ENCODE measurements at regions not wholly inside any gene's neighbourhood (a gene's known extent, or its start where the extent isn't known, plus 50 kb on each side); places are given as distances from the start of the nearest gene placed in this dataset.

DNA sequence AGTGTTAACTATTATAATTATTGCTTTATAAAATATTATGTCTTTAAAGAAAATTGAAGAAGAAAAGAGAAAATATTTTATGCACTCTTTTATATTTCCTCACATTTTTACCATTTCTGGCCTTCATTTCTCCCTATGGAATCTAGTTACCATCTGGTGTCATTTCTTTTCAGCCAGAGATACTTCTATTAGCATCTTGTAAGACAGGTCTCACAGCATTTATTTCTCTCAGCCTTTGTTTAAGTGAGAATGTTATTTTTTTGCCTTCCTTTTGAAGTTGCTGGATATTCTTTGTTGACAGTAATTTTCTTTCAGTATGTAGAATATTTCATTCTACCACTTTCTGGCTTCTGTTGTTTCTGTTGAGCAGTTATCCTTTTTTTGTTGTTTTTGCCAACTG, 652.1 kb upstream of the CITED2 start:
- H3K4me1 ChIP-seq (ENCODE audit: control insufficient read depth, insufficient read depth, low read length), result no peaks in the 10 kb centered on the region
- H3K36me3 ChIP-seq (ENCODE audit: control insufficient read depth, insufficient read depth, low read length), result no peaks in the 10 kb centered on the region
- H3K9me3 ChIP-seq (ENCODE audit: control insufficient read depth, insufficient read depth, low read length), result no peaks in the 10 kb centered on the region
- H3K27me3 ChIP-seq (ENCODE audit: control insufficient read depth, insufficient read depth, low read length), result no peaks in the 10 kb centered on the region
- no peak overlapping the region for H3K4me3 ChIP-seq (ENCODE audit: low read depth, low read length)
- no peak overlapping the region for H3K9ac ChIP-seq (ENCODE audit: low read depth, low read length)

DNA sequence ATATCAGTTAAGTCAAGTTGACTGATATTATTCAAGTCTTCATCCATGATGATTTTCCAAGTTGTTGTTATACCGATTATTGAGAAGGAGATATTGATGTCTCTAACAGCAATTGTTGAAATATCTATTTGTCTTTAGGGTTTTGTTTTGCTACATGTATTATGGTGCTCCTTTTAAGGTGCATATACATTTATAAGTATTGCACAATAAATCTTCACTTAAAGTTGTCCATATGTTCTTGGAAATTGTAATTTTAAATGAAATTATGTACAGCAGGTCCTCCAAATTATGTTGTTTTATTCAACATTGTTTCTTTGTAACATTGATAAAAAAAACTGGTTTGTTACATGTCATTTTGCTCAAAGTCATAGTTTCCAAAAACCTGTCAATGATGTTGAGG, 650.7 kb upstream of the CITED2 start:
- Histone ChIP-seq H3K27me3 (ENCODE audit: control insufficient read depth, insufficient read depth, low read length) (no peaks in the 10 kb centered on the region), H3K4me1 (ENCODE audit: control insufficient read depth, insufficient read depth, low read length) (no peaks in the 10 kb centered on the region), H3K4me3 (ENCODE audit: low read depth, low read length) (no peak overlapping the region), H3K9me3 (ENCODE audit: control insufficient read depth, insufficient read depth, low read length) (peaks cover 5% of the 10 kb centered on the region), H3K36me3 (ENCODE audit: control insufficient read depth, insufficient read depth, low read length) (no peaks in the 10 kb centered on the region), H3K9ac (ENCODE audit: low read depth, low read length) (no peak overlapping the region)

DNA sequence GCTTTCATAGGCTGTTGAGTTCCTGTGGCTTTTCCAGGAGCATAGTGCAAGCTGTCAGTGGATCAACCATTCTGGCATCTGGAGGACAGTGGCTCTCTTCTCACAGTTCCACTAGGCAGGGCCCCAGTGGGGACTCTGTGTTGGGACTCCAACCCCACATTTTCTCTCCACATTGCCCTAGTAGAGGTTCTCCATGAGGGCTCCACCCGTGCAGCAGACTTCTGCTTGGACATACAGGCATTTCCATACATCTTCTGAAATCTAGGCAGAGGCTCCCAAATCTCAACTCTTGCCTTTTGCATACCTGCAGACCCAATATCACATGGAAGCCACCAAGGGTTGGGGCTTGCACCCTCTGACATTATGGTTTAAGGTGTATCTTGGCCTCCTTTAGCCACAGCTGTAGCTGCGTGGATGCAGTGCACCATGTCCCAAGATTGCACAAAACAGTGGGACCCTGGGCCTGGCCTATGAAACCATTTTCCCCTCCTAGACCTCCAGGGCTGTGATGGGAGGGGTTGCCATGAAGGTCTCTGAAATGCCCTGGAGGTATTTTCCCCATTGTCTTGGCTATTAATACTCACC, 645.9 kb upstream of the CITED2 start:
- Histone ChIP-seq H3K4me1 (ENCODE audit: control insufficient read depth, insufficient read depth, low read length) (no peaks in the 10 kb centered on the region), H3K4me3 (ENCODE audit: low read depth, low read length) (no peak overlapping the region), H3K9me3 (ENCODE audit: control insufficient read depth, insufficient read depth, low read length) (peaks cover 11% of the 10 kb centered on the region), H3K9ac (ENCODE audit: low read depth, low read length) (no peak overlapping the region), H3K36me3 (ENCODE audit: control insufficient read depth, insufficient read depth, low read length) (no peaks in the 10 kb centered on the region), H3K27me3 (ENCODE audit: control insufficient read depth, insufficient read depth, low read length) (no peaks in the 10 kb centered on the region)

DNA sequence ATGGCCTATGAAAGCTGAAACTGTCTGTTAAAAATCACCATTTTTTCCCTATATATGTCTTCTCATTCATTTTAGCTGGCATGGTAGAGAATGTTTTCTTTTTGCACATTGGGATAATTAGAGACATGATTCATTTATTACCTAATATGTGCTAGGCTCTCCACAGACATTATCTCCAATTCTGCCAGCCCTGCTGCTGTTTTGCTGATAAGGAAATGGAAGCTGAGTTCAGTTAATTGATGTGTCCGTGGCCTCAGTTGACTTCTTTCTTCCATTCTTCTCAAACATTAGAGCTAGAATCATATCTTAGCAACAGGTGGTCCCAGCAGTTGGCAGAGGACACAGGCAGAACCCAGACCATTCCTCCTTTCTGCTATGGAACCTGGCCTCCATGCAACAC, 644.1 kb upstream of the CITED2 start:
- H3K9me3 ChIP-seq (ENCODE audit: control insufficient read depth, insufficient read depth, low read length), result peaks cover 11% of the 10 kb centered on the region
- no peak overlapping the region for H3K9ac ChIP-seq (ENCODE audit: low read depth, low read length)
- H3K27me3 ChIP-seq (ENCODE audit: control insufficient read depth, insufficient read depth, low read length), result no peaks in the 10 kb centered on the region
- H3K36me3 ChIP-seq (ENCODE audit: control insufficient read depth, insufficient read depth, low read length), result no peaks in the 10 kb centered on the region
- H3K4me3 ChIP-seq (ENCODE audit: low read depth, low read length), result no peak overlapping the region
- no peaks in the 10 kb centered on the region for H3K4me1 ChIP-seq (ENCODE audit: control insufficient read depth, insufficient read depth, low read length)

DNA sequence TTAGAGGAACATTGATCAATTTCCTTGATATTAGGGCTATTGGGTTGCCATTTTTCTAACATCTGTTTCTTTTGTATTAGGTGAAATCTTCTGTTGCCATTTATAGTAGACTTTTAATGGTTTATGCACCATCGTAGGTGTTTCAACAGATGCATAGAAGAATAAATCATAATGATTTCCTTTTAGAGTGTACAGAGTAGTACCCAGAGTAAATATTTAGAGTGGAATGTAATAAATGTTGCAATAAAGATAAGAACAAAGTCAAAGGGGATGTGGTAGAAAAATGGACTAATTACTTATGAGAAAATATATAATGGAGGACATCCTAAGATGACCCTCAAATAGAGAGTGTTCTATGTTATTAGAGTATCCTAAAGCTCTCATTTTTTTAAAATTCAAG, 643.0 kb upstream of the CITED2 start:
- Histone ChIP-seq H3K4me1 (ENCODE audit: control insufficient read depth, insufficient read depth, low read length) (no peaks in the 10 kb centered on the region), H3K36me3 (ENCODE audit: control insufficient read depth, insufficient read depth, low read length) (no peaks in the 10 kb centered on the region), H3K9me3 (ENCODE audit: control insufficient read depth, insufficient read depth, low read length) (peaks cover 11% of the 10 kb centered on the region), H3K27me3 (ENCODE audit: control insufficient read depth, insufficient read depth, low read length) (no peaks in the 10 kb centered on the region), H3K9ac (ENCODE audit: low read depth, low read length) (no peak overlapping the region), H3K4me3 (ENCODE audit: low read depth, low read length) (no peak overlapping the region)

DNA sequence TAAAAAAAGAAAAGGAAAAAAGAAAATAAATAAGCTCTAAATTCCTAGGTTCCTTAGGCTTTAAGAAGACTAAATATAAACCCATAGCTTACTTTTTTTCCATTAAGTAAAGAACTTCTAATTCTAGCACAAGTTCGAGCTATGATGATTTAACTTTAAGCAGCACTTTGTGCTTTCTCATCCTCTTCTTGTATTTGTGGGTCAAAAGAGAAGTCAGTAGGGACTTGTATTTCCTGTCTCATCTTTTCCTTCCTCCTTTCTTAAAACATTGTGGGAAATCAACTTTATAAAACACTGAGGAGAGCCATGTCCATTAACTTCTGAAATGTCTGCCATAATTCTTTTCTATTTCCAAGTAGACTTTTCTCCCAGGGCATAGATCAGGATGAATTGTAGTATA, 637.7 kb upstream of the CITED2 start:
- Histone ChIP-seq H3K36me3 (ENCODE audit: control insufficient read depth, insufficient read depth, low read length) (no peaks in the 10 kb centered on the region), H3K9ac (ENCODE audit: low read depth, low read length) (no peak overlapping the region), H3K4me1 (ENCODE audit: control insufficient read depth, insufficient read depth, low read length) (no peaks in the 10 kb centered on the region), H3K27me3 (ENCODE audit: control insufficient read depth, insufficient read depth, low read length) (no peaks in the 10 kb centered on the region), H3K4me3 (ENCODE audit: low read depth, low read length) (no peak overlapping the region), H3K9me3 (ENCODE audit: control insufficient read depth, insufficient read depth, low read length) (no peaks in the 10 kb centered on the region)

DNA sequence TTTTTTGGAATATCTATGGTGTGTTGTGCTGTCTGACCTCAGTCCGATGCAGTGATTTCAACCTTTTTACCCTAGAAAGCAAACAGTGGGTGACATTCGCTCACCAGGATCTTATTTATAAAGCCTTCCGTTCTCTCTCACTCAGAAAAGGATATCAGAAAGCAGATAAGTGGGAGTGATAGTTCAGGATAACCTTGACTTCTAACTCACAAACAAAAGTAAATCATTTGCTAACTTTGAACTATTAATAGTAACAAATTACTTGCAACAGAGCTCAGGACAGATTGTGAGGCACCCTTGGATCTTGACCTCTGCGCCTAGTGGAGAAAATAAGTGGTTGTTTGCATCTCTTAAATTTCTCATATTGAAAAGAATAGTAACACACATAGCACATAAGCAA, 637.1 kb upstream of the CITED2 start:
- no peaks in the 10 kb centered on the region for H3K27me3 ChIP-seq (ENCODE audit: control insufficient read depth, insufficient read depth, low read length)
- no peaks in the 10 kb centered on the region for H3K9me3 ChIP-seq (ENCODE audit: control insufficient read depth, insufficient read depth, low read length)
- no peaks in the 10 kb centered on the region for H3K4me1 ChIP-seq (ENCODE audit: control insufficient read depth, insufficient read depth, low read length)
- H3K36me3 ChIP-seq (ENCODE audit: control insufficient read depth, insufficient read depth, low read length), result no peaks in the 10 kb centered on the region
- no peak overlapping the region for H3K9ac ChIP-seq (ENCODE audit: low read depth, low read length)
- no peak overlapping the region for H3K4me3 ChIP-seq (ENCODE audit: low read depth, low read length)

DNA sequence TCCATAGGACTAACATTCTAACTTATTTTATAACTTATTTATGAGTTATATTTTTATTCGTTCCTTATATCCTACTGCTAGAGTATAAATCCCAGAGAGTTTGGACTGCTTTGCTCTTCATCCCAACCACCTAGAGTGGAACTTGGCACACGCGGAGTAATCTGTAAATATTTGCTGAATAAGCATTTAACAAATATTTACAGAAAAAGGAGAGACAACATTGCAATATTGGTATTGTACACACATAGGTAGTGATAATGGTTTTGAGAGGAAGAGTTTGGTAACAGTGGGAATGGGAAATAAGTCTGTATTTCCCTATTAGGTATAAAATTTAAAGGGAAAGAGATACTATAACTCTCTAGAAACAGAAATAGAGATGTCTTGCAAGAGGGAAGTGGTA, 634.8 kb upstream of the CITED2 start:
- Histone ChIP-seq H3K27me3 (ENCODE audit: control insufficient read depth, insufficient read depth, low read length) (no peaks in the 10 kb centered on the region), H3K9me3 (ENCODE audit: control insufficient read depth, insufficient read depth, low read length) (no peaks in the 10 kb centered on the region), H3K9ac (ENCODE audit: low read depth, low read length) (no peak overlapping the region), H3K4me3 (ENCODE audit: low read depth, low read length) (no peak overlapping the region), H3K4me1 (ENCODE audit: control insufficient read depth, insufficient read depth, low read length) (no peaks in the 10 kb centered on the region), H3K36me3 (ENCODE audit: control insufficient read depth, insufficient read depth, low read length) (no peaks in the 10 kb centered on the region)

DNA sequence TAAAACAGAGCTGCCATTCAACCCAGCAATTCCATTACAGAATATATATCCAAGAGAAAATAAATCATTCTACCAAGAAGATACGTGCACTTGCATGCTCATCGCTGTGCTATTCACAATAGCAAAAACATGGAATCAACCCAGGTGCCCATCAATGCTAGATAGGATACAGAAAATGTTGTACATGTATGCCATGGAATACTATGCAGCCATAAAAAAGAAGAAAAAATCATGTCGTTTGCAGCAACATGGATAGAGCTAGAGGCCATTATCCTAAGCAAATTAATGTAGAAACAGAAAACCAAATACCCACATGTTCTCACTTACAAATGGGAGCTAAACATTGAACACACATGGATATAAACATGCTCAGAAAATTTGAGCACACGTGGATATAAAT, 633.1 kb upstream of the CITED2 start:
- H3K9me3 ChIP-seq (ENCODE audit: control insufficient read depth, insufficient read depth, low read length), result no peaks in the 10 kb centered on the region
- H3K9ac ChIP-seq (ENCODE audit: low read depth, low read length), result no peak overlapping the region
- H3K36me3 ChIP-seq (ENCODE audit: control insufficient read depth, insufficient read depth, low read length), result no peaks in the 10 kb centered on the region
- H3K27me3 ChIP-seq (ENCODE audit: control insufficient read depth, insufficient read depth, low read length), result no peaks in the 10 kb centered on the region
- no peak overlapping the region for H3K4me3 ChIP-seq (ENCODE audit: low read depth, low read length)
- peaks cover 5% of the 10 kb centered on the region for H3K4me1 ChIP-seq (ENCODE audit: control insufficient read depth, insufficient read depth, low read length)

DNA sequence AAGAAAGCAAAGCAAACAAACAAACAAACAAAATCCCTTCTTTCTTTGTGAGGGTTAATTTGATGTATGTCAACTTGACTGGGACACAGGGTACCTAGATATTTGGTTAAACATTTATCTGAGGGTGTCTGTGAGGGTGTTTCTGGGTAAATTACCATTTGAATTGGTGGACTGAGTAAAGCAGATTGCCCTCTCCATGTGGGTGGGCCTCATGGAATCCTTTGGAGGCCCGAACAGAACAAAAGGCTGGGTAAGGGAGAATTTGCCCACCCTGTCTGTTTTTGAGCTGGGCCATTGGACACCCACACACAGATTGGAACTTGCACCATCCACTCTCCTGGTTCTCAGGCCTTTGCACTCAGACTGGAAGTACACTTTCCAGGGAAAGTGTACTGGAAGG, 628.8 kb upstream of the CITED2 start:
- Histone ChIP-seq H3K9ac (ENCODE audit: low read depth, low read length) (no peak overlapping the region), H3K9me3 (ENCODE audit: control insufficient read depth, insufficient read depth, low read length) (peaks cover 4% of the 10 kb centered on the region), H3K27me3 (ENCODE audit: control insufficient read depth, insufficient read depth, low read length) (no peaks in the 10 kb centered on the region), H3K4me1 (ENCODE audit: control insufficient read depth, insufficient read depth, low read length) (peaks cover 7% of the 10 kb centered on the region), H3K36me3 (ENCODE audit: control insufficient read depth, insufficient read depth, low read length) (no peaks in the 10 kb centered on the region), H3K4me3 (ENCODE audit: low read depth, low read length) (no peak overlapping the region)

DNA sequence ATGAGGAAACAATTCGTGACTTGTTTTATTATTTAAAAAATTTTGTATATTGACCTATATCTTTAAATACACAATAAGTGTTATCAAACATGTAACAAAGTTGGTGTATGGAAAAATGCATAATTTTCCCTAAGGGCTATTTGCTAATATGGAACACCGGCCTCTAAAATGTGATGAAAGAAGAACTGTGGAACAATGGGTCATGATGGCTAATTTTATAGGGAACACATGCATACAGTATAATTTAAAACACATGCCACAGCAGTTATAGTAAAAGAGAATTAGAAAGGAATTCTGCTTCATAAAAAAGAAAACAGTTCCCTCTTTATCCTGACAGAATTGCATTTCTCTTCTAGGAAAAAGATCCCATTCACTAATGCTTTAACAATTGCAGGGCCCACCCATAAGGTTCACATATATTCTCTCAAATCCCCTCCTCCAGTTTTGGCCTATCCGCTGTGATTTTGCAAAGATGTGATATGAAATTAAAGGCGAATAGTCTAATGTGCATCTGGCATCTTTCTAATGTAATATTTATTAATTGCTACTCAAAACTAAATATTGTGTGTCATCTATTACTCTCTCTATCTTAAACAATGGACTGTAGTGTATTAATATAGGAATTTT, 628.1 kb upstream of the CITED2 start:
- Histone ChIP-seq H3K9me3 (ENCODE audit: control insufficient read depth, insufficient read depth, low read length) (peaks cover 4% of the 10 kb centered on the region), H3K36me3 (ENCODE audit: control insufficient read depth, insufficient read depth, low read length) (no peaks in the 10 kb centered on the region), H3K4me1 (ENCODE audit: control insufficient read depth, insufficient read depth, low read length) (peaks cover 7% of the 10 kb centered on the region), H3K27me3 (ENCODE audit: control insufficient read depth, insufficient read depth, low read length) (no peaks in the 10 kb centered on the region), H3K4me3 (ENCODE audit: low read depth, low read length) (no peak overlapping the region), H3K9ac (ENCODE audit: low read depth, low read length) (no peak overlapping the region)

DNA sequence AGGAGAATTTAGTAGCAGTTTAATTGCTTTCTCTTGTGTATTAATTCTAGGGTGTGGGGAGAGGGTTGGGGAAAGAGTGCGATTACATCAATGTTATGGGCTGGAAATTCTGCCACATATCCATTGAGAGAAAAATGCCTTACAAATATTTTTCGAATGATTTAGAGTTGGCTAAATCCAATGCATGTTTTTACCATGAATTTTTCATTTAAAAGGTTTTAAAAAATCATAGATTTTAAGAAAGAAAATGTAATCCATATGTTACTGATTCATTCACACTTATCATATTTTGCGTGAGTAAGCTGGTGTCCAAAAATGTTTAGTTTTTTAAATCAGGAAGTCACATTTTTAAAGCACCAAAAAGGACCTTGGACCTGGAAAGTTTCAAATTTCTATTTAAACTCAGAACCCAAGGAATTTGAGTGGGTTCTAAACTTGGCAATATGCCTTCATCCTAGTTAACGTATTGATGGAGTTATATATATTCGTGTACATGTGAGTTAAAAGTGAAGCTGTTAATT, 627.4 kb upstream of the CITED2 start:
- no peaks in the 10 kb centered on the region for H3K36me3 ChIP-seq (ENCODE audit: control insufficient read depth, insufficient read depth, low read length)
- peaks cover 7% of the 10 kb centered on the region for H3K4me1 ChIP-seq (ENCODE audit: control insufficient read depth, insufficient read depth, low read length)
- no peaks in the 10 kb centered on the region for H3K27me3 ChIP-seq (ENCODE audit: control insufficient read depth, insufficient read depth, low read length)
- peaks cover 4% of the 10 kb centered on the region for H3K9me3 ChIP-seq (ENCODE audit: control insufficient read depth, insufficient read depth, low read length)
- H3K4me3 ChIP-seq (ENCODE audit: low read depth, low read length), result no peak overlapping the region
- no peak overlapping the region for H3K9ac ChIP-seq (ENCODE audit: low read depth, low read length)
